Panc1 (cell line): ENCODE measurements at regions not wholly inside any gene's neighbourhood (a gene's known extent, or its start where the extent isn't known, plus 50 kb on each side); places are given as distances from the start of the nearest gene placed in this dataset.

ENCODE experiments used
- ATAC-seq: fragments of 200-7000 bp; cut with Tn5 transposase; 2 replicates; pipeline ENCODE4 v1.9.1; 2020; ENCODE audit warnings: mild to moderate bottlenecking, moderate library complexity
- BruUV-seq: library from RNA; stranded (reverse); fragments of 400-500 nt; replicated peaks from 2 replicates; lab custom pipeline; 2021; lab: Mats Ljungman, UMichigan
- CTCF ChIA-PET: fragments of 300-600 bp; sonication (Branson Sonifier 250); formaldehyde crosslinking; loops from one replicate; lab custom pipeline; 2022; ENCODE audit warnings: antibody characterized with exemption; lab: Charles Lee
- POLR2A ChIA-PET: fragments of 300-600 bp; sonication (Branson Sonifier 250); formaldehyde crosslinking; loops from one replicate; lab custom pipeline; 2022; ENCODE audit warnings: antibody characterized with exemption; lab: Charles Lee
- DNase-seq: peaks from one replicate; pipeline ENCODE4 v3.0.0-alpha.2; 2010; ENCODE audit warnings: low read depth, low spot score
- H3K27ac ChIP-seq: 2 replicates; pipeline ENCODE4 v1.5.1; 2011; ENCODE audit warnings: mild to moderate bottlenecking, low read length, inconsistent platforms
- H3K27me3 ChIP-seq: fragments of 200-500 bp; sonication (Bioruptor generic); 2 replicates; pipeline ENCODE4 v1.6.0; 2014; ENCODE audit warnings: low read length, inconsistent platforms; ENCODE audit not compliant: control insufficient read depth, insufficient read depth
- H3K36me3 ChIP-seq: fragments of 200-500 bp; sonication (Bioruptor generic); 2 replicates; pipeline ENCODE4 v1.5.1; 2014; ENCODE audit warnings: inconsistent platforms, mild to moderate bottlenecking, low read length, moderate library complexity; ENCODE audit not compliant: control insufficient read depth, insufficient read depth
- H3K4me1 ChIP-seq: 2 replicates; pipeline ENCODE4 v1.5.1; 2011; ENCODE audit warnings: inconsistent platforms, mild to moderate bottlenecking, low read length, moderate library complexity; ENCODE audit not compliant: control insufficient read depth, insufficient read depth
- H3K4me3 ChIP-seq, 2 experiments: 2 replicates each; pipeline ENCODE4 v1.5.1; 2011 to 2012; ENCODE audit warnings: low read depth in 2 of 2, low read length in 2 of 2, mild to moderate bottlenecking in 2 of 2, inconsistent platforms in 1 of 2, moderate library complexity in 1 of 2
- H3K9me3 ChIP-seq: fragments of 200-500 bp; sonication (Bioruptor generic); 2 replicates; pipeline ENCODE4 v1.5.1; 2014; ENCODE audit warnings: low read depth, mild to moderate bottlenecking, inconsistent platforms, low read length, moderate library complexity; ENCODE audit not compliant: control insufficient read depth, insufficient read depth
- POLR2AphosphoS5 ChIP-seq: IDR thresholded peaks from 2 replicates; pipeline ENCODE4 v1.6.1; 2012; ENCODE audit warnings: mild to moderate bottlenecking, low read depth, low read length, moderate library complexity
- REST ChIP-seq, 2 experiments: IDR thresholded peaks; 2 replicates each; pipeline ENCODE4 v1.6.1; 2011 to 2012; ENCODE audit warnings: low read depth in 2 of 2, control low read depth in 1 of 2, low read length in 1 of 2, mild to moderate bottlenecking in 1 of 2, moderate library complexity in 1 of 2; ENCODE audit not compliant: insufficient read depth in 1 of 2
- SIN3A ChIP-seq: IDR thresholded peaks from 2 replicates; pipeline ENCODE4 v1.6.1; 2012; ENCODE audit warnings: low read depth, mild to moderate bottlenecking, low read length, moderate library complexity, borderline replicate concordance; ENCODE audit not compliant: insufficient read depth
- TCF7L2 ChIP-seq: IDR thresholded peaks from 2 replicates; pipeline ENCODE4 v1.6.1; 2011; ENCODE audit warnings: mild to moderate bottlenecking, low read depth, low read length, inconsistent platforms
- in situ Hi-C: cut with HindIII; loops from 2 replicates; pipeline ENCODE4 v1.10.0; 2016; ENCODE audit warnings: low sequenced_read_pairs, low pct_unique_long_range_greater_than_20kb
- intact Hi-C: fragments of 100-400 bp; cut with micrococcal nuclease; formaldehyde crosslinking; loops from one replicate; pipeline ENCODE4 v1.10.0; 2022; ENCODE audit not compliant: unreplicated experiment
- TF ChIP-seq, protein P1 (sequence below): fragments of 450-650 bp; IDR thresholded peaks from 2 replicates; pipeline ENCODE4 v1.5.1; 2017; ENCODE audit warnings: mild to moderate bottlenecking

- Histone ChIP-seq H3K9me3 (no peaks in the 10 kb centered on the region), H3K27me3 (no peaks in the 10 kb centered on the region), H3K27ac (no peak overlapping the region), H3K36me3 (no peaks in the 10 kb centered on the region), H3K4me3 (no peak overlapping the region), H3K4me1 (no peaks in the 10 kb centered on the region)
- CTCF ChIA-PET, result no interaction called here
- ATAC-seq, result no peak
- in situ Hi-C loops (no loop called here), intact Hi-C loops (no loop called here)
- BruUV-seq, result no TSS peak
- POLR2A ChIA-PET, result no interaction called here
- no peak for DNase-seq
- no peak for TF ChIP-seq SIN3A
- no peak for TF ChIP-seq REST (IDR thresholded peaks at IDR 0.05; ENCODE audit: insufficient read depth in 1 of 2, low read depth in 2 of 2, low read length in 1 of 2)
- no peak for TF ChIP-seq TCF7L2
- no peak for TF ChIP-seq POLR2AphosphoS5
- TF ChIP-seq, protein P1, sequence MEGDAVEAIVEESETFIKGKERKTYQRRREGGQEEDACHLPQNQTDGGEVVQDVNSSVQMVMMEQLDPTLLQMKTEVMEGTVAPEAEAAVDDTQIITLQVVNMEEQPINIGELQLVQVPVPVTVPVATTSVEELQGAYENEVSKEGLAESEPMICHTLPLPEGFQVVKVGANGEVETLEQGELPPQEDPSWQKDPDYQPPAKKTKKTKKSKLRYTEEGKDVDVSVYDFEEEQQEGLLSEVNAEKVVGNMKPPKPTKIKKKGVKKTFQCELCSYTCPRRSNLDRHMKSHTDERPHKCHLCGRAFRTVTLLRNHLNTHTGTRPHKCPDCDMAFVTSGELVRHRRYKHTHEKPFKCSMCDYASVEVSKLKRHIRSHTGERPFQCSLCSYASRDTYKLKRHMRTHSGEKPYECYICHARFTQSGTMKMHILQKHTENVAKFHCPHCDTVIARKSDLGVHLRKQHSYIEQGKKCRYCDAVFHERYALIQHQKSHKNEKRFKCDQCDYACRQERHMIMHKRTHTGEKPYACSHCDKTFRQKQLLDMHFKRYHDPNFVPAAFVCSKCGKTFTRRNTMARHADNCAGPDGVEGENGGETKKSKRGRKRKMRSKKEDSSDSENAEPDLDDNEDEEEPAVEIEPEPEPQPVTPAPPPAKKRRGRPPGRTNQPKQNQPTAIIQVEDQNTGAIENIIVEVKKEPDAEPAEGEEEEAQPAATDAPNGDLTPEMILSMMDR, result no peak
Observed at GRCh38 chr10:110379831-110380230, 75.1 kb upstream of the SMNDC1 start.

DNA sequence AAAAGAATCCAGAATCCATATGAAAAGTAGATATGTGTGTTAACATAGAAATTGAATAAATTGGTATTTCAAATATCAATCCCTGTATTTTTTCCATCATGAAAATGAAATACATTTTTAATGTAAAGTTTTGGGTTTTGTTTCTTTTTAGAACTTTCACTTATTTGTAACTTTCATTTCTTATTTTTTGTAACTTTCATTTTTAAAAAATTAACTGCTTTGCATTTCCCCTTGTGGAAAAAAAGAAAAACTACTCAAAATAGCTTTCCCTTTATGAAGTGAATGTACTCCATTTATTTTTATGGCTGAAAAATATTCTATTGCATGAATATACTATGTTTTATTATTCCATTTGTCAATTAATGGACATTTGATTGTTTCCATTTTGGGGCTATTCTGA is 75.6 kb upstream of the SMNDC1 start:
- no TSS peak for BruUV-seq
- no peak overlapping the region for H3K27ac ChIP-seq
- intact Hi-C loops, result no loop called here
- no peaks in the 10 kb centered on the region for H3K36me3 ChIP-seq
- CTCF ChIA-PET, result no interaction called here
- H3K9me3 ChIP-seq, result no peaks in the 10 kb centered on the region
- no peaks in the 10 kb centered on the region for H3K4me1 ChIP-seq
- DNase-seq (no peak), ATAC-seq (no peak)
- POLR2A ChIA-PET, result no interaction called here
- TF ChIP-seq SIN3A, result no peak
- in situ Hi-C loops, result no loop called here
- H3K27me3 ChIP-seq, result no peaks in the 10 kb centered on the region
- no peak overlapping the region for H3K4me3 ChIP-seq

- intact Hi-C loops, result no loop called here
- in situ Hi-C loops, result no loop called here
- no peak overlapping the region for H3K4me3 ChIP-seq
Observed at GRCh38 chr10:110382695-110383094, 78.0 kb upstream of the SMNDC1 start.

More at GRCh38 chr10:110382695-110383094, 78.0 kb upstream of the SMNDC1 start:
- Histone ChIP-seq H3K27ac (no peak overlapping the region), H3K27me3 (no peaks in the 10 kb centered on the region), H3K36me3 (no peaks in the 10 kb centered on the region), H3K4me1 (no peaks in the 10 kb centered on the region), H3K9me3 (no peaks in the 10 kb centered on the region)
- BruUV-seq, result no TSS peak
- DNase-seq (no peak), ATAC-seq (no peak)
- ChIA-PET CTCF (no interaction called here), POLR2A (no interaction called here)
- TF ChIP-seq REST (IDR thresholded peaks at IDR 0.05; ENCODE audit: insufficient read depth in 1 of 2, low read depth in 2 of 2, low read length in 1 of 2), result no peak
- TF ChIP-seq SIN3A, result no peak
- no peak for TF ChIP-seq TCF7L2
- TF ChIP-seq, protein P1, result no peak
- no peak for TF ChIP-seq POLR2AphosphoS5
